ENCODE measurements at regions not wholly inside any gene's neighbourhood (a gene's known extent, or its start where the extent isn't known, plus 50 kb on each side); places are given as distances from the start of the nearest gene placed in this dataset.

GRCh38 chr5:72596956-72597355 is 89.7 kb upstream of the ZNF366 start:
- H2AK9ac ChIP-seq (replicated peaks; ENCODE audit: low read depth, low read length, poor library complexity) = no peak overlapping the region
- H3K9me1 ChIP-seq (ENCODE audit: insufficient read depth, low read length) = peaks cover 6% of the 10 kb centered on the region; the same call in 1 of the 2 replicates
- H3K9me3 ChIP-seq (ENCODE audit: control insufficient read depth, insufficient read depth, low read length) = no peaks in the 10 kb centered on the region
- dilution Hi-C loops (cut with HindIII; ENCODE audit: low sequenced_read_pairs, unreplicated experiment) (no loop called here), in situ Hi-C loops (cut with MboI; ENCODE audit: low sequenced_read_pairs) (no loop called here), intact Hi-C loops (cut with micrococcal nuclease) (no loop called here)
- peak overlapping the region; percentile 82 for H2BK120ac ChIP-seq (ENCODE audit: low read depth, low read length)
- H2BK15ac ChIP-seq (ENCODE audit: low read depth, low read length) = peak overlapping the region; percentile 75; the same call in 2 of the 3 replicates
- peak overlapping the region; percentile 54; the same call in 1 of the 2 replicates for H3K14ac ChIP-seq (replicated peaks; ENCODE audit: low read depth, low read length)
- no peaks in the 10 kb centered on the region for H3K27me3 ChIP-seq (ENCODE audit: control insufficient read depth, insufficient read depth, low read length)
- no peak overlapping the region for H3K4me3 ChIP-seq (ENCODE audit: insufficient read depth, low read depth, low read length)
- TF ChIP-seq RAD21 (IDR thresholded peaks at IDR 0.05; ENCODE audit: low read length) (no peak), MAZ (IDR thresholded peaks at IDR 0.05; ENCODE audit: borderline replicate concordance, low read depth, low read length) (no peak), MAFK (IDR thresholded peaks at IDR 0.05; ENCODE audit: low read depth, low read length) (no peak), MXI1 (IDR thresholded peaks at IDR 0.05; ENCODE audit: borderline replicate concordance, low read depth, low read length) (no peak), NFE2L2 (IDR thresholded peaks at IDR 0.05; ENCODE audit: low read depth, low read length) (no peak), POLR2A (IDR thresholded peaks at IDR 0.05; ENCODE audit: low read depth, low read length) (no peak), RCOR1 (IDR thresholded peaks at IDR 0.05; ENCODE audit: insufficient replicate concordance, low read length) (no peak), FOS (IDR thresholded peaks at IDR 0.05; ENCODE audit: low read depth, low read length) (no peak), ELK1 (IDR thresholded peaks at IDR 0.05; ENCODE audit: borderline replicate concordance, low read depth, low read length) (no peak), BHLHE40 (IDR thresholded peaks at IDR 0.05; ENCODE audit: low read depth, low read length) (no peak), SMC3 (IDR thresholded peaks at IDR 0.05; ENCODE audit: low read depth, low read length) (no peak), CHD1 (IDR thresholded peaks at IDR 0.05; ENCODE audit: low read depth, low read length) (no peak), RFX5 (IDR thresholded peaks at IDR 0.05; ENCODE audit: low read depth, low read length) (no peak)
- whole genome bisulfite sequencing, 2 experiments (ENCODE audit: extremely low coverage in 2 of 2, insufficient read length in 1 of 2) = no CpG with 5 or more reads among the region's 3 CpGs
- no peak for ATAC-seq (ENCODE audit: low read depth)
- no peaks in the 10 kb centered on the region; the same call in 1 of the 2 replicates for H4K20me1 ChIP-seq (ENCODE audit: insufficient read depth, low read length)
- peak overlapping the region; percentile 26; the same call in 1 of the 2 replicates for H3K23ac ChIP-seq (ENCODE audit: low read depth, low read length)
- no TSS peak for BruUV-seq (replicated peaks)
- peak overlapping the region; percentile 96 for H2BK5ac ChIP-seq (ENCODE audit: low read depth, low read length, poor library complexity, severe bottlenecking)
- no peak overlapping the region for H2AFZ ChIP-seq (replicated peaks; ENCODE audit: low read length, poor library complexity)
- ChIA-PET CTCF (no interaction called here), POLR2A (ENCODE audit: unreplicated experiment) (no interaction called here)
- peak overlapping the region; percentile 40; the same call in 1 of the 2 replicates for H3K27ac ChIP-seq (ENCODE audit: insufficient read depth, low read length)
- no peak overlapping the region for H3K9ac ChIP-seq (ENCODE audit: low read depth, low read length)
- peak overlapping the region; percentile 82 for H4K91ac ChIP-seq (ENCODE audit: insufficient read depth, low read depth, low read length)
- peak overlapping the region; percentile 92 for H3K4ac ChIP-seq (ENCODE audit: low read depth, low read length)
- DNase-seq = no peak
- no peak overlapping the region for H3K4me2 ChIP-seq (ENCODE audit: low read depth, low read length)
- H3K56ac ChIP-seq (ENCODE audit: extremely low read depth, insufficient read depth, low read length) = no peak overlapping the region
- peak overlapping the region; percentile 62 to 85 for H4K8ac ChIP-seq (ENCODE audit: low read depth in 2 of 2, low read length in 2 of 2)
- peak overlapping the region; percentile 88 for H2AK5ac ChIP-seq (ENCODE audit: low read depth, low read length)
- peak overlapping the region; percentile 83 for H2BK20ac ChIP-seq (ENCODE audit: low read depth, low read length)
- peak overlapping the region; percentile 87 for H4K5ac ChIP-seq (ENCODE audit: low read depth, low read length)
- no peaks in the 10 kb centered on the region for H3K36me3 ChIP-seq (ENCODE audit: control insufficient read depth, insufficient read depth, low read length)
- peak overlapping the region; percentile 92 for H3K18ac ChIP-seq (ENCODE audit: low read depth, low read length)
- H3K79me1 ChIP-seq (ENCODE audit: low read depth in 1 of 2, low read length in 2 of 2) = no peaks in the 10 kb centered on the region
- H3K4me1 ChIP-seq (ENCODE audit: control insufficient read depth, insufficient read depth, low read length) = peaks cover 22% of the 10 kb centered on the region
